ENCODE measurements at regions not wholly inside any gene's neighbourhood (a gene's known extent, or its start where the extent isn't known, plus 50 kb on each side); places are given as distances from the start of the nearest gene placed in this dataset.

GRCh38 chr5:13303445-13303844 lies 641.0 kb downstream of the DNAH5 start:
- DNase-seq: no peak
- intact Hi-C loops (cut with DNase I): no loop called here
- H3K4me3 ChIP-seq: no peak overlapping the region
- no peak overlapping the region for H3K27ac ChIP-seq
- no peak for TF ChIP-seq POLR2A (IDR thresholded peaks at IDR 0.05)
- no peak for TF ChIP-seq CTCF (IDR thresholded peaks at IDR 0.05)
- no peak for TF ChIP-seq EP300 (IDR thresholded peaks at IDR 0.05)
- no peaks in the 10 kb centered on the region for H3K4me1 ChIP-seq (ENCODE audit: insufficient read depth)
- H3K27me3 ChIP-seq: no peaks in the 10 kb centered on the region
- H3K9me3 ChIP-seq: no peaks in the 10 kb centered on the region
- no peaks in the 10 kb centered on the region for H3K36me3 ChIP-seq

GRCh38 chr5:13278811-13279210 lies 665.7 kb downstream of the DNAH5 start:
- Histone ChIP-seq H3K27me3 (no peaks in the 10 kb centered on the region), H3K4me1 (ENCODE audit: insufficient read depth) (no peaks in the 10 kb centered on the region), H3K36me3 (no peaks in the 10 kb centered on the region), H3K4me3 (no peak overlapping the region), H3K27ac (no peak overlapping the region), H3K9me3 (no peaks in the 10 kb centered on the region)
- DNase-seq: no peak
- intact Hi-C loops (cut with DNase I): no loop called here
- TF ChIP-seq CTCF (IDR thresholded peaks at IDR 0.05): no peak
- no peak for TF ChIP-seq POLR2A (IDR thresholded peaks at IDR 0.05)
- TF ChIP-seq EP300 (IDR thresholded peaks at IDR 0.05): no peak
- WGBS, 3 donors: 73 to 82% (median 77%) methylated on average over 2 of the region's 2 CpGs

- Histone ChIP-seq H3K27me3 (no peaks in the 10 kb centered on the region), H3K9me3 (no peaks in the 10 kb centered on the region), H3K27ac (no peak overlapping the region), H3K4me1 (ENCODE audit: insufficient read depth) (no peaks in the 10 kb centered on the region), H3K36me3 (no peaks in the 10 kb centered on the region), H3K4me3 (no peak overlapping the region)
- intact Hi-C loops (cut with DNase I): no loop called here
- TF ChIP-seq EP300 (IDR thresholded peaks at IDR 0.05) (no peak), CTCF (IDR thresholded peaks at IDR 0.05) (no peak), POLR2A (IDR thresholded peaks at IDR 0.05) (no peak)
- DNase-seq: no peak
- WGBS, 3 donors: 63 to 73% (median 68%) methylated on average over 2 of the region's 2 CpGs
These were observed 666.3 kb downstream of the DNAH5 start for GRCh38 chr5:13278148-13278547.

- WGBS, 3 donors: 42 to 74% (median 58%) methylated on average over 1 of the region's 1 CpG
These were observed 668.3 kb downstream of the DNAH5 start for GRCh38 chr5:13276156-13276555.

More at GRCh38 chr5:13276156-13276555, 668.3 kb downstream of the DNAH5 start:
- H3K27me3 ChIP-seq: no peaks in the 10 kb centered on the region
- no peaks in the 10 kb centered on the region for H3K4me1 ChIP-seq (ENCODE audit: insufficient read depth)
- TF ChIP-seq EP300 (IDR thresholded peaks at IDR 0.05): no peak
- no peak for TF ChIP-seq POLR2A (IDR thresholded peaks at IDR 0.05)
- TF ChIP-seq CTCF (IDR thresholded peaks at IDR 0.05): no peak
- H3K4me3 ChIP-seq: no peak overlapping the region
- H3K36me3 ChIP-seq: no peaks in the 10 kb centered on the region
- H3K27ac ChIP-seq: no peak overlapping the region
- intact Hi-C loops (cut with DNase I): no loop called here
- DNase-seq: no peak
- H3K9me3 ChIP-seq: no peaks in the 10 kb centered on the region
